ENCODE measurements at regions not wholly inside any gene's neighbourhood (a gene's known extent, or its start where the extent isn't known, plus 50 kb on each side); places are given as distances from the start of the nearest gene placed in this dataset.

DNA sequence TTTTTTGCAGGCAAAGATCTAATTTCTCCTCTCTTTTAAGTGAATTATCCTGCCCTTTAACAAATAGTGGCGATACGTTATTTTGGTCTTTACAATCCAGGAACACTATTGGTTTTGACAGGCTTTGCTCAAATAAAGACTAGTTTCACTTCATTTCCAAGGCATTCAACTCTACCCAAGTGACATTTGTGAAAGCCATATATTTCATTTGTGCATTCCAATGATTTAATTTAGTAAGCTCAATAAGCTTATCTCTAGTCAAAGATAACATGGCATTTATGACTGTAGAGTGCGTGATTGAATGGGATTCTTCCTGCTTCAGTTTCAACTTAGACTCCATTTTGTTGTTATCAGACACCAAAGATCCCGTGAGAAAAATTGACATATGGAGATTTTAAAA is 959.8 kb downstream of the ADGRL3 start:
- DNase-seq (ENCODE audit: low read depth in 2 of 2), result no peak

DNA sequence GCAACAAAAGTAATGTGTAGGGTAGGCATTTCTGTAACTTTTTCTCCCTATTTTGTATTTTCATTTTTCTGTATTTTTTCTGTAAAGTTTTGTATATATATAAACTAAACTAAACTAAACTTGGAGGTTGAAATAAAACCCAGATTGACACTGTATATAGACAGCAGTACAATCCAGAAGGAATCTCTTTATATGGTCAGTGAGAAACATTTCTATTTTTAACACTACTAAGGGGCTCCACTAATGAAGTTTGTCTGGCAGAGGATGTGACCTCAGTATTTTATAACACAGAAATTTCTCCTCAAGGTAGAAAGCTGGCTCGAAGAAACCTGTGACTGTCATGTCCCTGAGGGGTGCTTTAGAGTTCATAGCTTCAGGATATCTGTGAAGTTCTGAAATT is 959.2 kb downstream of the ADGRL3 start:
- no peak for DNase-seq (ENCODE audit: low read depth in 2 of 2)

DNA sequence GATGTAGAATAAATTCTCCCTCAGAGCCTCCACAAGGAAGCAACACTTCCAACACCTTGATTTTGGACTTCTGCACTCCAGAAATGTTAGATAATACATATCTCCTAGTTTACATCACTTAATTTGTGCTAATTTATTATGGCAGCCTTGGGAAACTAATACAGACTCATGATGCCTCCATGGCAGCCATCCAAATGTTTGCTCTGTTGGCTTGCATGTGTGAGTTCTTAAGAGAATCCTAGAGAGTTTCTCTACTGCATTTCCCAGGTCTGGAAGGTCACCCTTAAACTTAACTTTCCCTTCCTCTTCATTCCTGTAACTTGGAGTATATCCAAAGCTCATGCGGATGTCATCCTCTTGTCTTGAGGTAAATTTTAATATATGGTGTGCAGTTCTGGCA is 956.1 kb downstream of the ADGRL3 start:
- DNase-seq (ENCODE audit: low read depth in 2 of 2), result no peak

DNA sequence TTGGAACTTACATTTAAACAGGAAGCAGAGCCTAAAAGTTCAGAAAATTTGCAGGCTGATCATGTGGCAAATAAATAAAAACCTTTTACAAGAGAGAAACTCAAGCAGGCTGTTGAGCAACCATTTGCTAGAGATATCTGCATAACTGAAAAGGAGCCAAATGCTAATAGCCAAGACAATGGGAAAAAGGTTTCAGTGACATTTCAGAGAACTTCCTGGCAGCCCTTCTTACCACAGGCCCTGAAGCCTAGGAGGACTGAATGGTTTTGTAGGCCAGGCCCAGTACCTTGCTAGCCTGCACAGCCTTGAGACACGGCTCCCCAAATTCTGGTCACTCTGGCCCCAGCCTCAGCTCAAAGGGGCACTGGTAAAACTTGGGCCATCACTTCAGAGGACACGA is 945.1 kb downstream of the ADGRL3 start:
- no peak for DNase-seq (ENCODE audit: low read depth in 2 of 2)

DNA sequence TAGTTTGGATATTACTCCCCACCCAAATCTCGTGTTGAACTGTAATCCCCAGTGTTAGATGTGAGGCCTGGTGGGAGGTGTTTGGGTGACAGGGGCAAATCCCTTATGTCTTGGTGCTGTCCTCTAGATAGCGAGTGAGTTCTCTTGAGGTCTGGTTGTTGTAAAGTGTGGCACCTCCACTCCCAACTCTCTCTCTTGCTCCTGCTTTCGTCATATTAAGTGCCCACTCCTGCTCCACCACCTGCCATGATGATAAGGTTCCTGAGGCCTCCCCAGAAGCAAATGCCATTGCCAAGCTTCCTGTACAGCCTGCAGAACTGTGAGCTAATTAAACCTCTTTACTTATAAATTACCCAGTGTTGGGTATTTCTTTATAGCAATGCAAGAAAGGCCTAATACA is 944.3 kb downstream of the ADGRL3 start:
- DNase-seq (ENCODE audit: low read depth in 2 of 2), result no peak

DNA sequence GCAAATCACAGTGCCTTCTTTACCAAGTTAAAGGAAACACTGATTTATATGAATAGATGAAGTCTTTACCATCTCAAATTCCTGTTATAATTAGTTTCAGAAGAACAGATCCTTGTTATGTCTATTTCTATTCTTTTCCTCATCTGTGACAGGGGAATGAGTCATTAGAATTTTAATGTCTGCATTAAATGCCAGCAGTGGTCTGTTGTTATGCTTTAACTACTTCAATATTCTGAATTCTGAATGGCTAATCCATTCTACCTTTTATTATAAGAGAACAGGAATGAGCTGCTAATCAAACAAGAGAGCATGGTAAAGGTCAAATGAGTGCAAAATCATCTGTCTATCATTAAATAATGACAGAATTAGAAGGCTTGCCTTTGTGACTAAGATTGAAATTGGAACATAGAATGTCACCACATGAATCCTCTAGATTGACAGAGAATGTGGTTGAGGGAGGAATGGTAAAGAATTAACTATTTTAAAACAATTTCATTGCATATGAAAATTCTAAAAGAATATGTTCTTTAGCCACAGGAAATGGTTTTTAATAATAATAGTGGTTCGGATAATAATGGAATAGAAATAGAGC is 935.5 kb downstream of the ADGRL3 start:
- no peak for DNase-seq (ENCODE audit: low read depth in 2 of 2)

DNA sequence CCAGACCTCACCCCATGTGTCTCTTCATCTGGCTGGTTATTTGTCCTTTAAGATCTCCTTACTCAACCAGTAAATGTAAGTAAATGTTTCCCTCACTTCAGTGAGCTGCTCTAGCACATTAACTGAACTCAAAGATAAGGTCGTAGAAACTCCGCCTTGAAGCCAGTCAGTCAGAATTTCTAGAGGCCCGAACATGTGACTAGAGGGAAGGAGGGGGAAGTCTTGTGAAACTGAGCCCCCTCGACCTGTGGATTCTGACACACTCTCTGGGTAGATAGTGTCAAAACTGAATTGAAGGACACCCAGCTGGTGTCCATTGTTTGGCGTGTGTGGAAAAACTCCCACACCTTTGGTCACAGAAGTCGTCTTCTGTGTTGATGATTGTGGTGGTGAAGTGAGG is 933.9 kb downstream of the ADGRL3 start:
- DNase-seq (ENCODE audit: low read depth in 2 of 2), result no peak

DNA sequence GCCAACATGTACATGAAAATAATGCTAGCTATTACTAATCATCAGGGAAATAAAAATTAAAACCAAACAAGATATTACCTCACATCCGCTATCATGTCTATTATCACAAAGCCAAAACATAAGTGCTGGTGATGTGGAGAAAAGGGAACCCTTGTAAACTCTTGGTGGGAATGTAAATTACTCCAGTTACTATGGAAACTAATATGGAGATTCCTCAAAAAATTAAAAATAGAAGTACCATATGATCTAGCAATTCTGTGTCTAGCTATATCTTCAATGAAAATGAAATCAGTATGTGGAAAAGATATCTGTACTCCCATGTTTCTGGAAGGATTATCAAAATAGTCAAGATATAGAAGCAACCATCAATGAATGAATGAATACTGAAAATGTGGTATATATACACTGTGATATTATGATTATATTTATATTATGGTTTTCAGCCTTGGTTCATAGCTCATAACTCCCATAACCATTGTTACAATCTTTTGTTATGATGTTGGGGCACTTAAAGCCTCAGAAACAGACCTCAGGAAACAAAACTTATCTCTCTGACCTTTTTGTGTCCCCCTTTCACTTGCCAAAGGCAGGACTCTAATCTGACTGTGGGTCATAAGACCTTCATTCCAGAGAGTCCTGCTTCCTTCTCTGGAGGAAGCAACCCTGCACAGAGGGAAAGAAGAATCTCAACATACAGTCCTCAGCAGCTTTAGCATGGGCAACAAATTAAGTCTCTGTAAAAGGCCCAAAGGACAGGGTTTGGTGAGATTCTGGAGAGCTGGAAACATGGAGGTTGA is 933.2 kb downstream of the ADGRL3 start:
- DNase-seq (ENCODE audit: low read depth in 2 of 2), result no peak

DNA sequence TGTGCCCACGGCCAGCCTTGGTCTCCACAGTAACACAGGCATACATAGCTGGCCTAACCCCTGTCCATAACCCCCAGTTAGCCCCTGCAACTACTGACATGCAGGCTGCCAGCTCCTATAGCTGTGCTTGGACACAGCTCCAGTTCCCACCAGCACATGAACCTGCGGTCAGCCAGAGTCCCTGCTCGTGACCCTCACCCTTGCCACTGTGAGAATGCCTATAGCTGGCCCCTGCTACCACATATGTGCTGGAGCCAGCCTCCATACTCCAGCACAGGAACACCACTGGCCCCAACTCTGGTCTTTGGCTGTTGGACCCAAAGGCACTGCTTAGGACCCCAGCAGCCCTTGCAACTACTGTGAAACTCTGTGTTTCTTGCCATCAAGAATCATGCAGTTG is 930.9 kb downstream of the ADGRL3 start:
- DNase-seq (ENCODE audit: low read depth in 2 of 2), result no peak

DNA sequence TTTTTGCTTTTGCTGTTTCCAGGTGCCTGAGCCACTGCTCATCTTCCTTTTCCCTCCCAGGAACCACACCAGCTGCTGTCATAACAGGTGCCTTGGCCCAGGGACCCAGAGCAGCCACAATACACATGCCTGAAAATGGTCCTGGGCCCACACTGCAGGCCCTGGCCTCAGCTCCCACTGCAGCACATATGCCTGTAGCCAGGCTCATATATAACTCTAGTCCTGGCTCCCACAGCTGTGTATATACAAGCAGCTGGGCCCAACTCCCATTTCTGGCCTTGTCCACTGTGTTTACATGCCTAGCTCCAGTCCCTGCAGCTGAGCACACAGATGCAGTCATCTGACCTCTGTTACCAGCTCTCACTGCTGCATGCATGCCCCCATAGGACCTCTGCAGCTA is 930.5 kb downstream of the ADGRL3 start:
- DNase-seq (ENCODE audit: low read depth in 2 of 2), result no peak

DNA sequence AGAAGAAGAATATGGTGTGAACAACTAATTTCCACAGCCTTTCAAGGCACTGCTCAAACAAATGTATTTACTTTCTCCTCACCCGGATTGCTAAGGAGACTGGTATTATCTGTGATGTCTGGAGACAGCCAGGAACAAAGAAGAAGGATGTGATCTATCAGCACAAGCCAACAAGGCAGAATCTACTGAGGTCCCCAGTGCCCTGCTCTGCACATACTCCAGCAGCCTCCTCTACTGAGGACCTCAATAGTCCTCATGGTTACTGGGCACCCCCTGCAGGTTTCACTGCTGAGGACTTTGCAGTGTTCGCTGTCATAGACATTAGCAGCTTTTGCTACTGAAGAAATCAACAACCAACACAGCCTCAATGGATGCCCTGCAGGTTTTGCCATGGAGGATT is 930.1 kb downstream of the ADGRL3 start:
- DNase-seq (ENCODE audit: low read depth in 2 of 2), result no peak

Data from stimulated activated CD4-positive, alpha-beta T cell treated with anti-CD3 and anti-CD28 coated beads, Interleukin-4, amount 100 ng/mL, for 48 hours (primary cell).